Vagina (tissue), 2 donors: ENCODE measurements at regions not wholly inside any gene's neighbourhood (a gene's known extent, or its start where the extent isn't known, plus 50 kb on each side); places are given as distances from the start of the nearest gene placed in this dataset.

ENCODE experiments used
- CTCF ChIP-seq, 3 experiments: fragments of 450-650 bp in 2 of 3; fragments of 200-600 bp in 1 of 3; sonication (generic) in 1 of 3; IDR thresholded peaks; one replicate each; pipeline ENCODE4 v1.5.1; 2017 to 2019; ENCODE audit warnings: antibody characterized with exemption in 3 of 3, mild to moderate bottlenecking in 2 of 3, moderate library complexity in 2 of 3
- POLR2A ChIP-seq, 2 donors: fragments of 450-650 bp; IDR thresholded peaks; one replicate each; pipeline ENCODE4 v1.6.1; 2017; ENCODE audit warnings: antibody characterized with exemption in 2 of 2, mild to moderate bottlenecking in 2 of 2, moderate library complexity in 2 of 2
- POLR2AphosphoS5 ChIP-seq, 2 donors: sonication (generic); formaldehyde crosslinking; IDR thresholded peaks; one replicate each; pipeline ENCODE4 v1.9.0; 2017; ENCODE audit warnings: antibody characterized with exemption in 2 of 2, mild to moderate bottlenecking in 2 of 2, low read depth in 1 of 2; ENCODE audit not compliant: insufficient read depth in 1 of 2

GRCh38 chr1:94642617-94643321 lies 101.2 kb upstream of the F3 start:
- no peak for TF ChIP-seq CTCF (IDR thresholded peaks at IDR 0.05)
- no peak for TF ChIP-seq POLR2A (IDR thresholded peaks at IDR 0.05)
- no peak for TF ChIP-seq POLR2AphosphoS5 (IDR thresholded peaks at IDR 0.05; ENCODE audit: insufficient read depth in 1 of 2, low read depth in 1 of 2)
